ENCODE measurements at regions not wholly inside any gene's neighbourhood (a gene's known extent, or its start where the extent isn't known, plus 50 kb on each side); places are given as distances from the start of the nearest gene placed in this dataset.

GRCh38 chr2:181131584-181131983, 151.2 kb downstream of the UBE2E3 start:
- H3K4me1 Mint-ChIP-seq, result peaks cover 35 to 64% of the 10 kb centered on the region in 2 donors
- peak overlapping the region; percentile 34 to 85 (median 72) for H3K4me3 Mint-ChIP-seq
- peaks cover 0 to 8% (median 2%) of the 10 kb centered on the region in 6 donors for H3K9me3 Mint-ChIP-seq

GRCh38 chr2:181138816-181139215, 158.4 kb downstream of the UBE2E3 start:
- Mint-ChIP-seq H3K4me1 (peaks cover 49 to 68% of the 10 kb centered on the region in 2 donors), H3K9me3 (peaks cover 0 to 8% (median 2%) of the 10 kb centered on the region in 6 donors), H3K36me3 (peaks cover 0 to 5% (median 0%) of the 10 kb centered on the region in 3 donors), H3K27ac (peak overlapping the region in 5 of 6 donors; percentile 16 to 90 (median 40)), H3K4me3 (peak overlapping the region in 1 of 5 donors; percentile 21), H3K27me3 (ENCODE audit: low read depth in 3 of 3) (peaks cover 0 to 3% (median 2%) of the 10 kb centered on the region in 3 donors)
- no peak for DNase-seq

More at GRCh38 chr2:181131584-181131983, 151.2 kb downstream of the UBE2E3 start:
- no peaks in the 10 kb centered on the region for H3K27me3 Mint-ChIP-seq (ENCODE audit: low read depth in 3 of 3)
- H3K36me3 Mint-ChIP-seq, result peaks cover 21 to 25% (median 22%) of the 10 kb centered on the region in 3 donors
- peak overlapping the region; percentile 71 to 93 (median 90) for H3K27ac Mint-ChIP-seq
- no peak for DNase-seq

- Mint-ChIP-seq H3K9me3 (peaks cover 0 to 8% (median 0%) of the 10 kb centered on the region in 6 donors), H3K36me3 (peaks cover 0 to 13% (median 0%) of the 10 kb centered on the region in 3 donors), H3K4me3 (peak overlapping the region in 1 of 5 donors; percentile 26), H3K4me1 (peaks cover 59 to 76% of the 10 kb centered on the region in 2 donors), H3K27me3 (ENCODE audit: low read depth in 3 of 3) (peaks cover 2 to 12% (median 3%) of the 10 kb centered on the region in 3 donors), H3K27ac (peak overlapping the region; percentile 85 to 99 (median 94))
- DNase-seq, result no peak
Observed at GRCh38 chr2:181139831-181140230, 159.4 kb downstream of the UBE2E3 start.

- H3K4me1 Mint-ChIP-seq, result peaks cover 65 to 81% of the 10 kb centered on the region in 2 donors
- DNase-seq, result no peak
Observed at GRCh38 chr2:181140414-181140813, 160.0 kb downstream of the UBE2E3 start.

GRCh38 chr2:181140928-181141327, 160.5 kb downstream of the UBE2E3 start:
- H3K4me1 Mint-ChIP-seq, result peaks cover 68 to 85% of the 10 kb centered on the region in 2 donors
- no peak for DNase-seq

More at GRCh38 chr2:181140414-181140813, 160.0 kb downstream of the UBE2E3 start:
- peaks cover 0 to 6% (median 0%) of the 10 kb centered on the region in 6 donors for H3K9me3 Mint-ChIP-seq
- peaks cover 2 to 17% (median 3%) of the 10 kb centered on the region in 3 donors for H3K27me3 Mint-ChIP-seq (ENCODE audit: low read depth in 3 of 3)
- H3K36me3 Mint-ChIP-seq, result peaks cover 0 to 13% (median 3%) of the 10 kb centered on the region in 3 donors
- peak overlapping the region in 4 of 5 donors; percentile 33 to 95 (median 62) for H3K4me3 Mint-ChIP-seq
- peak overlapping the region; percentile 85 to 99 (median 94) for H3K27ac Mint-ChIP-seq

GRCh38 chr2:181141676-181142075, 161.3 kb downstream of the UBE2E3 start:
- Mint-ChIP-seq H3K4me3 (peak overlapping the region; percentile 54 to 95 (median 78)), H3K36me3 (peaks cover 3 to 11% (median 3%) of the 10 kb centered on the region in 3 donors), H3K9me3 (peaks cover 0 to 2% (median 0%) of the 10 kb centered on the region in 6 donors), H3K27ac (peak overlapping the region; percentile 85 to 99 (median 94)), H3K4me1 (peaks cover 75 to 90% of the 10 kb centered on the region in 2 donors), H3K27me3 (ENCODE audit: low read depth in 3 of 3) (peaks cover 5 to 22% (median 9%) of the 10 kb centered on the region in 3 donors)
- no peak for DNase-seq

More at GRCh38 chr2:181140928-181141327, 160.5 kb downstream of the UBE2E3 start:
- Mint-ChIP-seq H3K4me3 (peak overlapping the region in 4 of 5 donors; percentile 33 to 95 (median 62)), H3K9me3 (peaks cover 0 to 4% (median under 1%) of the 10 kb centered on the region in 6 donors), H3K27ac (peak overlapping the region; percentile 85 to 99 (median 94)), H3K27me3 (ENCODE audit: low read depth in 3 of 3) (peaks cover 3 to 18% (median 5%) of the 10 kb centered on the region in 3 donors), H3K36me3 (peaks cover 1 to 11% (median 3%) of the 10 kb centered on the region in 3 donors)

GRCh38 chr2:181142514-181142913, 162.1 kb downstream of the UBE2E3 start:
- Mint-ChIP-seq H3K27me3 (ENCODE audit: low read depth in 3 of 3) (peaks cover 5 to 22% (median 9%) of the 10 kb centered on the region in 3 donors), H3K4me3 (peak overlapping the region; percentile 68 to 95 (median 83)), H3K36me3 (peaks cover 3 to 12% (median 3%) of the 10 kb centered on the region in 3 donors), H3K27ac (peak overlapping the region; percentile 90 to 99 (median 96)), H3K9me3 (peaks cover 0 to 2% (median 0%) of the 10 kb centered on the region in 6 donors), H3K4me1 (peaks cover 74 to 89% of the 10 kb centered on the region in 2 donors)
- DNase-seq, result peak; percentile 26 to 47 (median 45)

GRCh38 chr2:181143790-181144300, 163.4 kb downstream of the UBE2E3 start:
- peak overlapping the region; percentile 83 to 95 (median 90) for H3K27ac Mint-ChIP-seq
- peaks cover 0 to 2% (median 0%) of the 10 kb centered on the region in 6 donors for H3K9me3 Mint-ChIP-seq
- H3K36me3 Mint-ChIP-seq, result peaks cover 3 to 12% (median 3%) of the 10 kb centered on the region in 3 donors
- peak; percentile 42 to 60 (median 58) for DNase-seq
- H3K4me3 Mint-ChIP-seq, result peak overlapping the region; percentile 42 to 74 (median 57)
- peaks cover 78 to 97% of the 10 kb centered on the region in 2 donors for H3K4me1 Mint-ChIP-seq
- peaks cover 4 to 22% (median 9%) of the 10 kb centered on the region in 3 donors for H3K27me3 Mint-ChIP-seq (ENCODE audit: low read depth in 3 of 3)

GRCh38 chr2:181145645-181146044, 165.2 kb downstream of the UBE2E3 start:
- Mint-ChIP-seq H3K27me3 (ENCODE audit: low read depth in 3 of 3) (peaks cover 4 to 22% (median 9%) of the 10 kb centered on the region in 3 donors), H3K4me3 (peak overlapping the region; percentile 11 to 75 (median 60)), H3K27ac (peak overlapping the region; percentile 84 to 97 (median 93)), H3K4me1 (peaks cover 69 to 88% of the 10 kb centered on the region in 2 donors), H3K36me3 (peaks cover 3 to 12% (median 3%) of the 10 kb centered on the region in 3 donors), H3K9me3 (peaks cover 0 to 2% (median 0%) of the 10 kb centered on the region in 6 donors)
- no peak for DNase-seq

- Mint-ChIP-seq H3K27ac (peak overlapping the region; percentile 84 to 97 (median 92)), H3K36me3 (peaks cover 3 to 12% (median 3%) of the 10 kb centered on the region in 3 donors), H3K4me1 (peaks cover 67 to 85% of the 10 kb centered on the region in 2 donors), H3K4me3 (peak overlapping the region; percentile 11 to 75 (median 60)), H3K9me3 (peaks cover 0 to 2% (median 0%) of the 10 kb centered on the region in 6 donors), H3K27me3 (ENCODE audit: low read depth in 3 of 3) (peaks cover 4 to 22% (median 9%) of the 10 kb centered on the region in 3 donors)
- DNase-seq, result peak; percentile 82 to 88 (median 87)
Observed at GRCh38 chr2:181146171-181146570, 165.8 kb downstream of the UBE2E3 start.

- Mint-ChIP-seq H3K9me3 (peaks cover 0 to 2% (median 0%) of the 10 kb centered on the region in 6 donors), H3K4me1 (peaks cover 69 to 85% of the 10 kb centered on the region in 2 donors), H3K27ac (peak overlapping the region in 5 of 6 donors; percentile 44 to 86 (median 70)), H3K27me3 (ENCODE audit: low read depth in 3 of 3) (peaks cover 4 to 19% (median 9%) of the 10 kb centered on the region in 3 donors), H3K4me3 (no peak overlapping the region), H3K36me3 (peaks cover 3 to 8% (median 3%) of the 10 kb centered on the region in 3 donors)
- no peak for DNase-seq
Observed at GRCh38 chr2:181149056-181149455, 168.7 kb downstream of the UBE2E3 start.

GRCh38 chr2:181152226-181152625, 171.8 kb downstream of the UBE2E3 start:
- Mint-ChIP-seq H3K36me3 (peaks cover 5 to 11% (median 7%) of the 10 kb centered on the region in 3 donors), H3K27ac (peak overlapping the region; percentile 52 to 91 (median 83)), H3K4me3 (peak overlapping the region in 2 of 5 donors; percentile 11 to 46), H3K4me1 (peaks cover 45 to 58% of the 10 kb centered on the region in 2 donors), H3K9me3 (peaks cover 0 to 10% (median 2%) of the 10 kb centered on the region in 6 donors), H3K27me3 (ENCODE audit: low read depth in 3 of 3) (no peaks in the 10 kb centered on the region)
- no peak for DNase-seq

- no peaks in the 10 kb centered on the region for H3K27me3 Mint-ChIP-seq (ENCODE audit: low read depth in 3 of 3)
- peak overlapping the region; percentile 52 to 91 (median 83) for H3K27ac Mint-ChIP-seq
- no peak for DNase-seq
- H3K9me3 Mint-ChIP-seq, result peaks cover 0 to 10% (median 2%) of the 10 kb centered on the region in 6 donors
- peaks cover 41 to 53% of the 10 kb centered on the region in 2 donors for H3K4me1 Mint-ChIP-seq
- peaks cover 5 to 11% (median 7%) of the 10 kb centered on the region in 3 donors for H3K36me3 Mint-ChIP-seq
- H3K4me3 Mint-ChIP-seq, result peak overlapping the region; percentile 0 to 62 (median 18)
Observed at GRCh38 chr2:181152701-181153100, 172.3 kb downstream of the UBE2E3 start.
